Stomach (tissue), 8 donors: ENCODE measurements at regions not wholly inside any gene's neighbourhood (a gene's known extent, or its start where the extent isn't known, plus 50 kb on each side); places are given as distances from the start of the nearest gene placed in this dataset.

Experiments
- DNase-seq, 2 donors: peaks; one replicate each; pipeline versions ENCODE4 v3.0.0 to v3.0.0-alpha.2; 2013 to 2019
- H3K27ac ChIP-seq, 5 donors: fragments of 200-600 bp in 4 of 5; sonication (generic) in 4 of 5; one replicate each; pipeline ENCODE4 v1.5.1; 2013 to 2019; ENCODE audit warnings: mild to moderate bottlenecking in 1 of 5, moderate library complexity in 1 of 5
- H3K27me3 ChIP-seq, 3 donors: fragments of 200-600 bp; sonication (generic); one replicate each; pipeline ENCODE4 v1.5.1; 2017 to 2019; ENCODE audit warnings: mixed run types in 1 of 3
- H3K36me3 ChIP-seq, 4 donors: fragments of 200-600 bp; sonication (generic); 1 replicate in 3 of 4; 2 replicates in 1 of 4; pipeline ENCODE4 v1.5.1; 2016 to 2019
- H3K4me1 ChIP-seq, 4 donors: fragments of 200-600 bp; sonication (generic); one replicate each; pipeline ENCODE4 v1.5.1; 2016 to 2019
- H3K4me3 ChIP-seq, 4 donors: fragments of 200-600 bp; sonication (generic) in 3 of 4; one replicate each; pipeline ENCODE4 v1.5.1; 2016 to 2019; ENCODE audit warnings: mild to moderate bottlenecking in 1 of 4
- H3K9me3 ChIP-seq, 4 donors: fragments of 200-600 bp; sonication (generic); one replicate each; pipeline ENCODE4 v1.5.1; 2016 to 2019
- CTCF ChIP-seq, 7 experiments: fragments of 450-650 bp in 4 of 7; fragments of 200-600 bp in 3 of 7; sonication (generic) in 3 of 7; IDR thresholded peaks; one replicate each; pipeline ENCODE4 v1.5.1; 2016 to 2019; ENCODE audit warnings: antibody characterized with exemption in 7 of 7, control low read depth in 2 of 7, mild to moderate bottlenecking in 1 of 7
- EP300 ChIP-seq: sonication (generic); formaldehyde crosslinking; IDR thresholded peaks from one replicate; pipeline ENCODE4 v1.6.1; 2017; ENCODE audit warnings: antibody characterized with exemption
- POLR2A ChIP-seq, 4 donors: fragments of 450-650 bp; IDR thresholded peaks; one replicate each; pipeline ENCODE4 v1.6.1; 2016; ENCODE audit warnings: antibody characterized with exemption in 4 of 4, control low read depth in 2 of 4, mild to moderate bottlenecking in 1 of 4, moderate library complexity in 1 of 4
- POLR2AphosphoS5 ChIP-seq, 3 donors: sonication (generic); formaldehyde crosslinking; IDR thresholded peaks; one replicate each; pipeline ENCODE4 v1.6.1; 2016; ENCODE audit warnings: antibody characterized with exemption in 3 of 3
- WGBS, 5 donors: extraction: QIAGEN DNeasy Blood & Tissue Kit in 3 of 5; methylation state at CpG; one replicate each; pipeline versions ENCODE4 v1.1.5 to v1.1.7; 2013 to 2018; 5-methylcytosine and 5-hydroxymethylcytosine counted together
- intact Hi-C: fragments of 100-400 bp; cut with DNase I; formaldehyde crosslinking; loops from one replicate; pipeline ENCODE4 v1.15.1; 2023; ENCODE audit warnings: low total_unique reads
- donor health status: healthy with polysubstance abuse.
- donor health status: Bipolar disorder and iron deficiency.
- donor health status: healthy.

- H3K9me3 ChIP-seq: no peaks in the 10 kb centered on the region
- 66 to 82% (median 76%) methylated on average over 6 of the region's 6 CpGs for WGBS, 5 donors
- TF ChIP-seq EP300: no peak
- TF ChIP-seq POLR2A (IDR thresholded peaks at IDR 0.05): no peak
- TF ChIP-seq CTCF (IDR thresholded peaks at IDR 0.05): no peak
- no peak for TF ChIP-seq POLR2AphosphoS5 (IDR thresholded peaks at IDR 0.05)
- intact Hi-C loops: no loop called here
- H3K27ac ChIP-seq: no peak overlapping the region
- DNase-seq: no peak
- peaks cover 0 to 12% (median 0%) of the 10 kb centered on the region in 3 donors for H3K27me3 ChIP-seq
- H3K36me3 ChIP-seq: no peaks in the 10 kb centered on the region
- no peak overlapping the region for H3K4me3 ChIP-seq
- H3K4me1 ChIP-seq: no peaks in the 10 kb centered on the region
Measured at GRCh38 chr20:46830886-46831632, 63.6 kb upstream of the EYA2 start.

GRCh38 chr20:46831633-46832011 lies 63.0 kb upstream of the EYA2 start:
- no peak overlapping the region for H3K4me3 ChIP-seq
- TF ChIP-seq POLR2AphosphoS5 (IDR thresholded peaks at IDR 0.05) (no peak), CTCF (IDR thresholded peaks at IDR 0.05) (no peak), EP300 (no peak), POLR2A (IDR thresholded peaks at IDR 0.05) (no peak)
- no peak overlapping the region for H3K27ac ChIP-seq
- 76 to 93% (median 88%) methylated on average over 2 of the region's 2 CpGs for WGBS, 5 donors
- H3K9me3 ChIP-seq: no peaks in the 10 kb centered on the region
- H3K4me1 ChIP-seq: no peaks in the 10 kb centered on the region
- H3K27me3 ChIP-seq: peaks cover 0 to 12% (median 0%) of the 10 kb centered on the region in 3 donors
- DNase-seq: no peak
- intact Hi-C loops: no loop called here
- H3K36me3 ChIP-seq: no peaks in the 10 kb centered on the region

- TF ChIP-seq POLR2AphosphoS5 (IDR thresholded peaks at IDR 0.05) (no peak), EP300 (no peak)
- intact Hi-C loops: no loop called here
- Histone ChIP-seq H3K27me3 (peaks cover 0 to 5% (median 0%) of the 10 kb centered on the region in 3 donors), H3K36me3 (no peaks in the 10 kb centered on the region), H3K9me3 (no peaks in the 10 kb centered on the region), H3K4me3 (no peak overlapping the region), H3K4me1 (no peaks in the 10 kb centered on the region), H3K27ac (no peak overlapping the region)
- DNase-seq: no peak
- WGBS, 5 donors: 54 to 87% (median 74%) methylated on average over 3 of the region's 3 CpGs
Measured at GRCh38 chr20:46832555-46832954, 62.1 kb upstream of the EYA2 start.

GRCh38 chr20:46833360-46833759 lies 61.3 kb upstream of the EYA2 start:
- no peak for TF ChIP-seq POLR2A (IDR thresholded peaks at IDR 0.05)
- TF ChIP-seq CTCF (IDR thresholded peaks at IDR 0.05): no peak
- TF ChIP-seq POLR2AphosphoS5 (IDR thresholded peaks at IDR 0.05): no peak
- TF ChIP-seq EP300: no peak
- no peaks in the 10 kb centered on the region for H3K9me3 ChIP-seq
- DNase-seq: no peak
- H3K27me3 ChIP-seq: no peaks in the 10 kb centered on the region
- H3K4me3 ChIP-seq: no peak overlapping the region
- intact Hi-C loops: no loop called here
- no peaks in the 10 kb centered on the region for H3K4me1 ChIP-seq
- 81 to 86% (median 83%) methylated on average over 3 of the region's 3 CpGs for WGBS, 5 donors
- H3K36me3 ChIP-seq: no peaks in the 10 kb centered on the region
- H3K27ac ChIP-seq: no peak overlapping the region

GRCh38 chr20:46835418-46835817 lies 59.2 kb upstream of the EYA2 start:
- Histone ChIP-seq H3K27me3 (no peaks in the 10 kb centered on the region), H3K4me3 (no peak overlapping the region), H3K4me1 (no peaks in the 10 kb centered on the region), H3K27ac (no peak overlapping the region), H3K36me3 (no peaks in the 10 kb centered on the region), H3K9me3 (no peaks in the 10 kb centered on the region)
- intact Hi-C loops: no loop called here
- TF ChIP-seq POLR2AphosphoS5 (IDR thresholded peaks at IDR 0.05) (no peak), EP300 (no peak)
- DNase-seq: no peak
- 77 to 97% (median 88%) methylated on average over 1 of the region's 1 CpG for WGBS, 5 donors
